PC-9 (cell line): ENCODE measurements at regions not wholly inside any gene's neighbourhood (a gene's known extent, or its start where the extent isn't known, plus 50 kb on each side); places are given as distances from the start of the nearest gene placed in this dataset.

Experiments
- CTCF ChIP-seq: fragments of 200-600 bp; sonication (generic); conservative IDR thresholded peaks from 2 replicates; pipeline ENCODE4 v1.6.1; 2017; ENCODE audit warnings: mixed run types, antibody characterized with exemption, mild to moderate bottlenecking, moderate library complexity
- EZH2 ChIP-seq: fragments of 200-600 bp; sonication (generic); IDR thresholded peaks from 2 replicates; pipeline ENCODE4 v1.8.0; 2017; ENCODE audit warnings: antibody characterized with exemption, low read depth

- TF ChIP-seq CTCF (no peak), EZH2 (no peak)
Measured at GRCh38 chr1:199313444-199313843, 674.6 kb downstream of the PTPRC start.
